ENCODE measurements at regions not wholly inside any gene's neighbourhood (a gene's known extent, or its start where the extent isn't known, plus 50 kb on each side); places are given as distances from the start of the nearest gene placed in this dataset.

DNA sequence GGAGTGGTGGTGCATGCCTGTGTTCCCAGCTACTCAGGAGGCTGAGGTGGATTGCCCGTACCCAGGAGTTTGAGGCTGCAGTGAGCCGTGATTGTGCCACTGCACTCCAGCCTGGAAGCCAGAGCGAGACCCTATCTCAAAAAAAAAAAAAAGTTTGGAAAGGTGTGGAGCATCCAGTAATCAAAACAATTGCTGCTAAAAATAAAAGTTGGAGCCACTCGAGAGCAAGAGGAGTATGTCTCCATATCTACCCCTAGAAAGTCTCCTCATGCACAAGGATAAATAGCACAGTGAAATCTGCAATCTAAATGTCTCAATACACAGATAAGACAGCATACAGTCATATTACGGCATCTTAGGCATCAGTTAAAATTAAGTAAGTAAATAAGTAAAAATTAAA lies 81.5 kb upstream of the NEBL start:
- no peak for TF ChIP-seq SIN3A (IDR thresholded peaks at IDR 0.05; ENCODE audit: borderline replicate concordance, insufficient read depth, low read length)
- no peak for TF ChIP-seq TAF1 (IDR thresholded peaks at IDR 0.05; ENCODE audit: borderline replicate concordance, insufficient read depth, low read length)
- no peak for TF ChIP-seq POLR2AphosphoS5 (IDR thresholded peaks at IDR 0.05; ENCODE audit: low read depth, low read length)
- no peak for TF ChIP-seq FOXP2 (optimal IDR thresholded peaks at IDR 0.05; ENCODE audit: borderline replicate concordance, extremely low read depth, extremely low read length, insufficient read depth)
- TF ChIP-seq, protein P1, sequence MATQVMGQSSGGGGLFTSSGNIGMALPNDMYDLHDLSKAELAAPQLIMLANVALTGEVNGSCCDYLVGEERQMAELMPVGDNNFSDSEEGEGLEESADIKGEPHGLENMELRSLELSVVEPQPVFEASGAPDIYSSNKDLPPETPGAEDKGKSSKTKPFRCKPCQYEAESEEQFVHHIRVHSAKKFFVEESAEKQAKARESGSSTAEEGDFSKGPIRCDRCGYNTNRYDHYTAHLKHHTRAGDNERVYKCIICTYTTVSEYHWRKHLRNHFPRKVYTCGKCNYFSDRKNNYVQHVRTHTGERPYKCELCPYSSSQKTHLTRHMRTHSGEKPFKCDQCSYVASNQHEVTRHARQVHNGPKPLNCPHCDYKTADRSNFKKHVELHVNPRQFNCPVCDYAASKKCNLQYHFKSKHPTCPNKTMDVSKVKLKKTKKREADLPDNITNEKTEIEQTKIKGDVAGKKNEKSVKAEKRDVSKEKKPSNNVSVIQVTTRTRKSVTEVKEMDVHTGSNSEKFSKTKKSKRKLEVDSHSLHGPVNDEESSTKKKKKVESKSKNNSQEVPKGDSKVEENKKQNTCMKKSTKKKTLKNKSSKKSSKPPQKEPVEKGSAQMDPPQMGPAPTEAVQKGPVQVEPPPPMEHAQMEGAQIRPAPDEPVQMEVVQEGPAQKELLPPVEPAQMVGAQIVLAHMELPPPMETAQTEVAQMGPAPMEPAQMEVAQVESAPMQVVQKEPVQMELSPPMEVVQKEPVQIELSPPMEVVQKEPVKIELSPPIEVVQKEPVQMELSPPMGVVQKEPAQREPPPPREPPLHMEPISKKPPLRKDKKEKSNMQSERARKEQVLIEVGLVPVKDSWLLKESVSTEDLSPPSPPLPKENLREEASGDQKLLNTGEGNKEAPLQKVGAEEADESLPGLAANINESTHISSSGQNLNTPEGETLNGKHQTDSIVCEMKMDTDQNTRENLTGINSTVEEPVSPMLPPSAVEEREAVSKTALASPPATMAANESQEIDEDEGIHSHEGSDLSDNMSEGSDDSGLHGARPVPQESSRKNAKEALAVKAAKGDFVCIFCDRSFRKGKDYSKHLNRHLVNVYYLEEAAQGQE (IDR thresholded peaks at IDR 0.05; ENCODE audit: insufficient read depth in 1 of 2, low read depth in 2 of 2, low read length in 2 of 2): no peak

DNA sequence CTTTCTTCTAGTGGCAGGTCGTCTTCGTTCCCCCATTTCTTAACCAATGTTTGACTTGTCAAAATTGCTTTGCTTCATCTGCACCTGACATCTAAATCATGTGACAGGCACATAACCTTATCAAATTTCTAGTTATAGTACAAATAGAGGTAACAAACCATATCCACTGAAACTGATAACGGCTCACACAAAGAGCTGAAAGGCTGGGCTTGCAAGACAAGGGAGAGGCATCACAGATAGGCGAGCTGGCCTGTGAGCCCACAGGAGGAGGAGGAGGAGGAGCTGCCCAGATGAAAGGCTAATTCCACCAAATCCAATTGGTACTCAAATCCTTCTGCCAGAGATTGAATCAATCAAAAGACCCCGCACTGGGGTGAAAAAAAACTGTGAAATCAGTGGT lies 80.2 kb upstream of the NEBL start:
- TF ChIP-seq FOXP2 (optimal IDR thresholded peaks at IDR 0.05; ENCODE audit: borderline replicate concordance, extremely low read depth, extremely low read length, insufficient read depth) (no peak), POLR2AphosphoS5 (IDR thresholded peaks at IDR 0.05; ENCODE audit: low read depth, low read length) (no peak), TAF1 (IDR thresholded peaks at IDR 0.05; ENCODE audit: borderline replicate concordance, insufficient read depth, low read length) (no peak), SIN3A (IDR thresholded peaks at IDR 0.05; ENCODE audit: borderline replicate concordance, insufficient read depth, low read length) (no peak)
- TF ChIP-seq, protein P1 (IDR thresholded peaks at IDR 0.05; ENCODE audit: insufficient read depth in 1 of 2, low read depth in 2 of 2, low read length in 2 of 2): no peak

DNA sequence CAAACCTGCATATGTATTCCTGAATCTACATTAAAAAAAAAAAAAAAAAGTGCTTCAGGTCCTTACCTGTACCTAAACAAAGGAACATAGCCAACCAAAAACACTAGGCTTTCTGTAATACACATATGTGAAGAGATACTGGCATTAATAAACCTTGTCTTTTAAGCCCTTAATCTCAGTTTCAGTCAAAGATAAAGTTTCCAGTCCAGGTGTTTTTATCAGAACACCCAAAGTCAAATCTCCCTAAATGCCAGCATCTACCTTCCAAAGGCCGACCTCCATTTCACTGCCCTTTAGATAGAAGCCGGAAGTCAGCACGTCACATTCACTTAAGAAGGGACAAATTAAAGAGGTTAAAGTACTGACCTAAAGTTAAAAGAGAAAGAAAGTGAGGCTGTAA lies 79.8 kb upstream of the NEBL start:
- TF ChIP-seq TAF1 (IDR thresholded peaks at IDR 0.05; ENCODE audit: borderline replicate concordance, insufficient read depth, low read length) (no peak), SIN3A (IDR thresholded peaks at IDR 0.05; ENCODE audit: borderline replicate concordance, insufficient read depth, low read length) (no peak), POLR2AphosphoS5 (IDR thresholded peaks at IDR 0.05; ENCODE audit: low read depth, low read length) (no peak), FOXP2 (optimal IDR thresholded peaks at IDR 0.05; ENCODE audit: borderline replicate concordance, extremely low read depth, extremely low read length, insufficient read depth) (no peak)
- TF ChIP-seq, protein P1 (IDR thresholded peaks at IDR 0.05; ENCODE audit: insufficient read depth in 1 of 2, low read depth in 2 of 2, low read length in 2 of 2): no peak

DNA sequence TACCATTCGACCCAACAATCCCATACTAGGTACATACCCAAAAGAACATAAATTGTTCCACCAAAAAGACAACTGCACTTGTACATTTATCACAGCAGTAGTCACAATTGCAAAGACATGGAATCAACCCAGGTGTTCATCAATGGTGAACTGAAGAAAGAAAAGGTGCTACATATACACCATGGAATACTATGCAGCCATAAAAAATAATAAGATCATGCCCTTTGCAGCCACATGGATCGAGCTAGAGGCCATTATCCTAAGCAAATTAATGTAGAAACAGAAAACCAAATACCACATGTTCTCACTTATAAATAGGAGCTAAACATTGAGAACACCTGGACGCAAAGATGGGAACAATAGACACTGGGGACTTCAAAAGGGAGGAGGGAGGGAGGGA lies 79.3 kb upstream of the NEBL start:
- TF ChIP-seq FOXP2 (optimal IDR thresholded peaks at IDR 0.05; ENCODE audit: borderline replicate concordance, extremely low read depth, extremely low read length, insufficient read depth): no peak
- TF ChIP-seq, protein P1 (IDR thresholded peaks at IDR 0.05; ENCODE audit: insufficient read depth in 1 of 2, low read depth in 2 of 2, low read length in 2 of 2): no peak
- no peak for TF ChIP-seq SIN3A (IDR thresholded peaks at IDR 0.05; ENCODE audit: borderline replicate concordance, insufficient read depth, low read length)

DNA sequence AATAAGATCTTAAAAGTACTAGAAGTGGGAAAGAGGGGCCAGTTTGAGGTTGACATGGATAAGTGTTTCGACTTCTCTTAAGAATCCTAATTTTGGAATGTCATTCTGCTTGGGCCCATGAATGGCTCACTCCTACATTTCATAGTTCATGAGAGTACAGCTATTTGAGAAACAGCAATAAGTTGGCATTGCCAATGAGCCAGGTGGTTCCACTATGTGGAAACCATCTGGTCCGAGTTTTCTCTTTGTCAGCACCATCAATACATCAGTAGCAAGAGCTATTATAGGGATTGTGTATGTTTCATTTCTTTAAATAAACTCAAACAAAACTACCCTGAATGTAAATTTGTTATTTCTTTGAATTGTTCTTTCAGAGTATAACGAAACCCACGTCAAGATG lies 78.1 kb upstream of the NEBL start:
- TF ChIP-seq TAF1 (IDR thresholded peaks at IDR 0.05; ENCODE audit: borderline replicate concordance, insufficient read depth, low read length) (no peak), POLR2AphosphoS5 (IDR thresholded peaks at IDR 0.05; ENCODE audit: low read depth, low read length) (no peak), FOXP2 (optimal IDR thresholded peaks at IDR 0.05; ENCODE audit: borderline replicate concordance, extremely low read depth, extremely low read length, insufficient read depth) (no peak), SIN3A (IDR thresholded peaks at IDR 0.05; ENCODE audit: borderline replicate concordance, insufficient read depth, low read length) (no peak)
- TF ChIP-seq, protein P1 (IDR thresholded peaks at IDR 0.05; ENCODE audit: insufficient read depth in 1 of 2, low read depth in 2 of 2, low read length in 2 of 2): no peak

All from PFSK-1 (cell line).